ENCODE measurements at regions not wholly inside any gene's neighbourhood (a gene's known extent, or its start where the extent isn't known, plus 50 kb on each side); places are given as distances from the start of the nearest gene placed in this dataset.

DNA sequence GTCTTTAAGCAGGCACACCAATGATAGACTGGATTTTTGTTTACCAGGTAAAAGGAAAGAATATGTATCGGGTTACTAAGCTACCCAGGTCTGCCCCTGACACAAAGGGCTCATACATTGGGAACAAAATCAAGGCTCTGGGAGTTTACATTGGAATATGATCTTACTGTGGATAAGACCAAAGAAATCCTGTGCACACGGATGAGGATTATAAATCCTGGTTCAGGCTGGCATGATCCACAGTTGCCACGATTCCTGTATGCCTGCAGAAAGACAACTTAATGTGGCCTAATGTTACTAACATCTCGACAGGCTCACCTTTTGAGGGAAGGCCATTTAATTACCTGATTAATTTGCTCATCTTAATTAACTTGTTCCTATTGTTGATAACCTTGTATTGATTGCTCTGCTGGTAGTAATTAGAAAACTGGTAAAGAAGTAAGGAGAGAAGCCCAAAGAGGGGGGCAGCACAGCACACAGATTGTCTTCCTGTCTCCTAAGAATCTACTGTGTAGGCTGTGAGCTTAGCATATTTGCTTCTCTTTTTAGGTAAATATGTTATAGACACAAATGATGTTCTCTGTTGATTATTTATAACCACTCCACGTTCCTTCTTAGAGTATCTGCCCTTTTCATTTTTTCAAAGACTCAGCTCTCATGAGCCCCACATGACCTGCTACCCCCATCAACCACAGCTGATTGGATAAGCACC lies 51.0 kb upstream of the TOX3 start (continued):
- TF ChIP-seq CEBPZ (IDR thresholded peaks at IDR 0.05; ENCODE audit: low read length) (no peak), BRCA1 (CRISPR knock-in tag; IDR thresholded peaks at IDR 0.05) (no peak), MXI1 (IDR thresholded peaks at IDR 0.05; ENCODE audit: borderline replicate concordance, low read depth, low read length) (no peak), ZFP1 (CRISPR knock-in tag; IDR thresholded peaks at IDR 0.05) (peak; percentile 87; the same call in 1 of the 2 replicates), CREM (IDR thresholded peaks at IDR 0.05) (peak; percentile 72; the same call in 1 of the 2 replicates), CREM (CRISPR knock-in tag; IDR thresholded peaks at IDR 0.05) (no peak), HMGA1 (CRISPR knock-in tag; conservative IDR thresholded peaks at IDR 0.05) (no peak), ZNF552 (CRISPR knock-in tag; IDR thresholded peaks at IDR 0.05; ENCODE audit: borderline replicate concordance) (no peak), HOXD1 (CRISPR knock-in tag; IDR thresholded peaks at IDR 0.05) (no peak), FOXJ3 (CRISPR knock-in tag; IDR thresholded peaks at IDR 0.05; ENCODE audit: borderline replicate concordance) (peak; percentile 90; the same call in 1 of the 2 replicates), MIXL1 (CRISPR knock-in tag; IDR thresholded peaks at IDR 0.05) (0 out of 2 replicates have a peak, but pooled peaks have one; percentile 44), MXD1 (CRISPR knock-in tag; IDR thresholded peaks at IDR 0.05) (no peak), POLR2A (IDR thresholded peaks at IDR 0.05; ENCODE audit: insufficient read depth in 1 of 2, low read depth in 2 of 2, low read length in 2 of 2) (no peak), ZNF761 (CRISPR knock-in tag; conservative IDR thresholded peaks at IDR 0.05) (peak; percentile 73; the same call in 1 of the 2 replicates), ISL2 (CRISPR knock-in tag; IDR thresholded peaks at IDR 0.05) (peak; percentile 71), E2F2 (CRISPR knock-in tag; IDR thresholded peaks at IDR 0.05; ENCODE audit: borderline replicate concordance) (no peak)
- TF ChIP-seq, protein P1, sequence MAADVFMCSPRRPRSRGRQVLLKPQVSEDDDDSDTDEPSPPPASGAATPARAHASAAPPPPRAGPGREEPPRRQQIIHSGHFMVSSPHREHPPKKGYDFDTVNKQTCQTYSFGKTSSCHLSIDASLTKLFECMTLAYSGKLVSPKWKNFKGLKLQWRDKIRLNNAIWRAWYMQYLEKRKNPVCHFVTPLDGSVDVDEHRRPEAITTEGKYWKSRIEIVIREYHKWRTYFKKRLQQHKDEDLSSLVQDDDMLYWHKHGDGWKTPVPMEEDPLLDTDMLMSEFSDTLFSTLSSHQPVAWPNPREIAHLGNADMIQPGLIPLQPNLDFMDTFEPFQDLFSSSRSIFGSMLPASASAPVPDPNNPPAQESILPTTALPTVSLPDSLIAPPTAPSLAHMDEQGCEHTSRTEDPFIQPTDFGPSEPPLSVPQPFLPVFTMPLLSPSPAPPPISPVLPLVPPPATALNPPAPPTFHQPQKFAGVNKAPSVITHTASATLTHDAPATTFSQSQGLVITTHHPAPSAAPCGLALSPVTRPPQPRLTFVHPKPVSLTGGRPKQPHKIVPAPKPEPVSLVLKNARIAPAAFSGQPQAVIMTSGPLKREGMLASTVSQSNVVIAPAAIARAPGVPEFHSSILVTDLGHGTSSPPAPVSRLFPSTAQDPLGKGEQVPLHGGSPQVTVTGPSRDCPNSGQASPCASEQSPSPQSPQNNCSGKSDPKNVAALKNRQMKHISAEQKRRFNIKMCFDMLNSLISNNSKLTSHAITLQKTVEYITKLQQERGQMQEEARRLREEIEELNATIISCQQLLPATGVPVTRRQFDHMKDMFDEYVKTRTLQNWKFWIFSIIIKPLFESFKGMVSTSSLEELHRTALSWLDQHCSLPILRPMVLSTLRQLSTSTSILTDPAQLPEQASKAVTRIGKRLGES (CRISPR knock-in tag; IDR thresholded peaks at IDR 0.05; ENCODE audit: borderline replicate concordance), result no peak
- TF ChIP-seq, protein P2, sequence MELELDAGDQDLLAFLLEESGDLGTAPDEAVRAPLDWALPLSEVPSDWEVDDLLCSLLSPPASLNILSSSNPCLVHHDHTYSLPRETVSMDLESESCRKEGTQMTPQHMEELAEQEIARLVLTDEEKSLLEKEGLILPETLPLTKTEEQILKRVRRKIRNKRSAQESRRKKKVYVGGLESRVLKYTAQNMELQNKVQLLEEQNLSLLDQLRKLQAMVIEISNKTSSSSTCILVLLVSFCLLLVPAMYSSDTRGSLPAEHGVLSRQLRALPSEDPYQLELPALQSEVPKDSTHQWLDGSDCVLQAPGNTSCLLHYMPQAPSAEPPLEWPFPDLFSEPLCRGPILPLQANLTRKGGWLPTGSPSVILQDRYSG (CRISPR knock-in tag; IDR thresholded peaks at IDR 0.05), result 0 out of 2 replicates have a peak, but pooled peaks have one; percentile 61
- TF ChIP-seq, protein P3, sequence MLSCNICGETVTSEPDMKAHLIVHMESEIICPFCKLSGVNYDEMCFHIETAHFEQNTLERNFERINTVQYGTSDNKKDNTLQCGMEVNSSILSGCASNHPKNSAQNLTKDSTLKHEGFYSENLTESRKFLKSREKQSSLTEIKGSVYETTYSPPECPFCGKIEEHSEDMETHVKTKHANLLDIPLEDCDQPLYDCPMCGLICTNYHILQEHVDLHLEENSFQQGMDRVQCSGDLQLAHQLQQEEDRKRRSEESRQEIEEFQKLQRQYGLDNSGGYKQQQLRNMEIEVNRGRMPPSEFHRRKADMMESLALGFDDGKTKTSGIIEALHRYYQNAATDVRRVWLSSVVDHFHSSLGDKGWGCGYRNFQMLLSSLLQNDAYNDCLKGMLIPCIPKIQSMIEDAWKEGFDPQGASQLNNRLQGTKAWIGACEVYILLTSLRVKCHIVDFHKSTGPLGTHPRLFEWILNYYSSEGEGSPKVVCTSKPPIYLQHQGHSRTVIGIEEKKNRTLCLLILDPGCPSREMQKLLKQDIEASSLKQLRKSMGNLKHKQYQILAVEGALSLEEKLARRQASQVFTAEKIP (CRISPR knock-in tag; IDR thresholded peaks at IDR 0.05; ENCODE audit: borderline replicate concordance), result no peak
